H1 (cell line): ENCODE measurements at regions not wholly inside any gene's neighbourhood (a gene's known extent, or its start where the extent isn't known, plus 50 kb on each side); places are given as distances from the start of the nearest gene placed in this dataset.

Source experiments
- CTCF ChIA-PET: fragments of 300-600 bp; sonication (Branson Sonifier 250); formaldehyde crosslinking; loops from one replicate; lab custom pipeline; 2021; ENCODE audit not compliant: partially characterized antibody; lab: Charles Lee
- POLR2A ChIA-PET: fragments of 300-600 bp; sonication (Branson Sonifier 250); formaldehyde crosslinking; loops from one replicate; lab custom pipeline; 2021; ENCODE audit warnings: inconsistent platforms; ENCODE audit not compliant: partially characterized antibody; lab: Charles Lee
- DNase-seq, 2 experiments: peaks; one replicate each; pipeline versions ENCODE4 v3.0.0 to v3.0.0-alpha.2; 2010 to 2022; ENCODE audit warnings: low spot score in 2 of 2, low read depth in 1 of 2, mixed read lengths in 1 of 2
- FAIRE-seq: peaks from 2 replicates; lab custom pipeline; 2011; peaks lifted over from hg19 to GRCh38; lab: Jason Lieb, UNC
- H2AFZ ChIP-seq: 2 replicates; pipeline ENCODE4 v1.8.1; 2012; ENCODE audit warnings: low read length, inconsistent platforms
- H2AK5ac ChIP-seq: 2 replicates; pipeline ENCODE4 v1.6.1; 2013; ENCODE audit warnings: low read depth, low read length
- H2BK120ac ChIP-seq: replicated peaks from 2 replicates; pipeline ENCODE3; 2013; ENCODE audit warnings: low read depth, low read length, inconsistent platforms
- H2BK12ac ChIP-seq: 2 replicates; pipeline ENCODE4 v1.6.1; 2013; ENCODE audit warnings: low read depth, low read length
- H2BK15ac ChIP-seq: 2 replicates; pipeline ENCODE4 v1.6.1; 2013; ENCODE audit warnings: low read length
- H2BK20ac ChIP-seq: 2 replicates; pipeline ENCODE4 v1.6.1; 2013; ENCODE audit warnings: low read length
- H2BK5ac ChIP-seq: 2 replicates; pipeline ENCODE4 v1.6.1; 2013; ENCODE audit warnings: low read depth, low read length
- H3K14ac ChIP-seq: 2 replicates; pipeline ENCODE4 v1.6.1; 2013; ENCODE audit warnings: inconsistent platforms; ENCODE audit not compliant: insufficient read length
- H3K18ac ChIP-seq: 2 replicates; pipeline ENCODE4 v1.6.1; 2013; ENCODE audit warnings: low read length; ENCODE audit errors: extremely low read depth
- H3K23ac ChIP-seq: 2 replicates; pipeline ENCODE4 v1.6.1; 2013; ENCODE audit warnings: inconsistent platforms; ENCODE audit not compliant: insufficient read length
- H3K23me2 ChIP-seq: 2 replicates; pipeline ENCODE4 v1.6.1; 2013; ENCODE audit warnings: low read depth, low read length
- H3K27ac ChIP-seq: 2 replicates; pipeline ENCODE4 v1.6.1; 2011; ENCODE audit warnings: low read depth, low read length, inconsistent platforms
- H3K27me3 ChIP-seq, 4 experiments: replicated peaks in 1 of 4; 1 replicate in 1 of 4; 2 replicates in 3 of 4; pipeline versions ENCODE4 v1.6.1 to v1.8.1; 2011 to 2013; ENCODE audit warnings: low read length in 3 of 4, mild to moderate bottlenecking in 3 of 4, inconsistent platforms in 2 of 4, mixed read lengths in 2 of 4, moderate library complexity in 1 of 4; ENCODE audit not compliant: control insufficient read depth in 3 of 4, insufficient read depth in 3 of 4; ENCODE audit errors: extremely low read depth in 1 of 4
- H3K36me3 ChIP-seq, 4 experiments: 2 replicates each; pipeline versions ENCODE4 v1.6.1 to v1.8.1; 2011 to 2013; ENCODE audit warnings: mild to moderate bottlenecking in 4 of 4, low read length in 3 of 4, moderate library complexity in 2 of 4, control low read depth in 1 of 4, inconsistent platforms in 1 of 4; ENCODE audit not compliant: insufficient read depth in 4 of 4, control insufficient read depth in 2 of 4
- H3K4ac ChIP-seq: replicated peaks from 2 replicates; pipeline ENCODE3; 2013; ENCODE audit warnings: low read length, low read depth, mixed read lengths, inconsistent platforms; ENCODE audit not compliant: insufficient read length
- H3K4me1 ChIP-seq, 4 experiments: replicated peaks in 1 of 4; 1 replicate in 1 of 4; 2 replicates in 3 of 4; pipeline versions ENCODE4 v1.6.1 to v1.8.1; 2011 to 2013; ENCODE audit warnings: low read length in 3 of 4, inconsistent platforms in 2 of 4, mixed read lengths in 1 of 4; ENCODE audit not compliant: insufficient read depth in 4 of 4, control insufficient read depth in 3 of 4
- H3K4me2 ChIP-seq, 2 experiments: 2 replicates each; pipeline versions ENCODE4 v1.6.1 to v1.8.1; 2011 to 2013; ENCODE audit warnings: low read depth in 2 of 2, low read length in 2 of 2, control low read depth in 1 of 2, inconsistent platforms in 1 of 2, mild to moderate bottlenecking in 1 of 2; ENCODE audit not compliant: insufficient read depth in 1 of 2
- H3K4me3 ChIP-seq, 4 experiments: fragments of 200-600, 300-600 bp in 1 of 4; sonication (generic), shearing (Covaris generic), sonication (Bioruptor Twin) in 1 of 4; 2 replicates each; pipeline versions ENCODE4 v1.5.1 to v1.8.1; 2011 to 2016; ENCODE audit warnings: low read length in 4 of 4, low read depth in 3 of 4, control low read depth in 2 of 4, inconsistent platforms in 2 of 4, mild to moderate bottlenecking in 2 of 4, mixed read lengths in 1 of 4, moderate library complexity in 1 of 4; ENCODE audit not compliant: insufficient read depth in 2 of 4; ENCODE audit errors: extremely low read depth in 1 of 4
- H3K56ac ChIP-seq: replicated peaks from 2 replicates; pipeline ENCODE3; 2013; ENCODE audit warnings: low read depth, mild to moderate bottlenecking, mixed read lengths, low read length, inconsistent platforms; ENCODE audit not compliant: insufficient read length
- H3K79me1 ChIP-seq: 2 replicates; pipeline ENCODE4 v1.6.1; 2013; ENCODE audit warnings: low read depth, low read length, control low read depth
- H3K79me2 ChIP-seq, 2 experiments: 2 replicates each; pipeline versions ENCODE4 v1.6.1 to v1.8.1; 2012 to 2013; ENCODE audit warnings: low read length in 2 of 2, mild to moderate bottlenecking in 2 of 2, inconsistent platforms in 1 of 2; ENCODE audit not compliant: insufficient read depth in 2 of 2, control insufficient read depth in 1 of 2
- H3K9ac ChIP-seq, 4 experiments: replicated peaks in 1 of 4; 1 replicate in 1 of 4; 2 replicates in 3 of 4; pipeline versions ENCODE4 v1.6.1 to v1.8.1; 2011 to 2013; ENCODE audit warnings: low read depth in 3 of 4, low read length in 3 of 4, control low read depth in 2 of 4, mild to moderate bottlenecking in 2 of 4, moderate library complexity in 2 of 4, inconsistent platforms in 1 of 4; ENCODE audit errors: extremely low read depth in 1 of 4
- H3K9me3 ChIP-seq, 2 experiments: 2 replicates each; pipeline versions ENCODE4 v1.6.1 to v1.8.1; 2012 to 2013; ENCODE audit warnings: mild to moderate bottlenecking in 2 of 2, moderate library complexity in 2 of 2, control low read depth in 1 of 2, inconsistent platforms in 1 of 2, low read depth in 1 of 2, low read length in 1 of 2, mixed read lengths in 1 of 2; ENCODE audit not compliant: insufficient read depth in 2 of 2
- H4K20me1 ChIP-seq, 2 experiments: replicated peaks in 1 of 2; 2 replicates each; pipeline versions ENCODE3 to v1.8.1; 2011 to 2013; ENCODE audit warnings: inconsistent platforms in 2 of 2, low read length in 2 of 2, mild to moderate bottlenecking in 1 of 2; ENCODE audit not compliant: insufficient read depth in 2 of 2, control insufficient read depth in 1 of 2
- H4K5ac ChIP-seq: 2 replicates; pipeline ENCODE4 v1.6.1; 2013; ENCODE audit warnings: low read length, low read depth, mixed read lengths, inconsistent platforms; ENCODE audit not compliant: insufficient read length
- H4K8ac ChIP-seq: 2 replicates; pipeline ENCODE4 v1.8.0; 2013; ENCODE audit warnings: mild to moderate bottlenecking, moderate library complexity, low read length, inconsistent platforms; ENCODE audit not compliant: insufficient read depth; ENCODE audit errors: extremely low read depth
- H4K91ac ChIP-seq: replicated peaks from 2 replicates; pipeline ENCODE3; 2013; ENCODE audit warnings: low read length, mixed read lengths, inconsistent platforms; ENCODE audit not compliant: insufficient read length
- SIN3A ChIP-seq, 2 experiments: IDR thresholded peaks in 1 of 2; conservative IDR thresholded peaks in 1 of 2; 2 replicates each; pipeline ENCODE4 v1.6.1; 2011 to 2012; ENCODE audit warnings: low read length in 2 of 2, improper control_type of control experiment in 1 of 2, low read depth in 1 of 2, mild to moderate bottlenecking in 1 of 2
- SP2 ChIP-seq: IDR thresholded peaks from 2 replicates; pipeline ENCODE4 v1.6.1; 2012; ENCODE audit warnings: mild to moderate bottlenecking, low read length, inconsistent platforms
- WGBS, 2 experiments: shearing (Covaris generic) in 1 of 2; methylation state at CpG; one replicate each; pipeline versions ENCODE4 v1.1.6 to v1.1.7; 2013 to 2015; ENCODE audit warnings: low lambda C conversion rate in 2 of 2, mixed read lengths in 2 of 2, inconsistent platforms in 1 of 2, low coverage in 1 of 2, missing lambda C conversion rate in 1 of 2; ENCODE audit not compliant: insufficient replicate concordance in 2 of 2, insufficient coverage in 1 of 2, insufficient read length in 1 of 2; ENCODE audit errors: extremely low coverage in 1 of 2, missing lambda C conversion rate in 1 of 2; 5-methylcytosine and 5-hydroxymethylcytosine counted together
- TF ChIP-seq, protein P1 (sequence below): IDR thresholded peaks from 2 replicates; pipeline ENCODE4 v1.6.1; 2011; ENCODE audit warnings: low read depth, mild to moderate bottlenecking, low read length; ENCODE audit not compliant: insufficient read depth

DNA sequence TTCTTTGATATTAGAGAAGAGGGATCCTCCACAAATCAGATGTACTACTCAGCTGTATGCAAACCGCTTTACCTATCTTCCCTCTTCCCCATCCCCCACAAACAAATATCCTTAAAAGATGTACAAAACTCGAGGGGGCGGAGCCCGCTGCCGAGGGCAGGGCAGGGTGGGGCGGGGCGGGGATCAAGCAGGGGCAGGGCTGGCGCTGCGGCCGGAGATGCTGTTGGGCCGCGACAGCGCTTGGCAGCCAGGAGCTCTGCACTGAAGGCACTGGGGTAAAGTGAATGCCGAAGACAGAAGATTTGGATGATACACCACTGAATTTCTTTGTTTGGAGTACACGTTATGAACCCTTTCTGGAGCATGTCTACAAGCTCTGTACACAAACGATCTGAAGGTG, 474.8 kb downstream of the CDH10 start:
- H3K9ac ChIP-seq: no peak overlapping the region
- DNase-seq: no peak
- H3K79me2 ChIP-seq: no peaks in the 10 kb centered on the region
- ChIA-PET POLR2A (no interaction called here), CTCF (no interaction called here)
- no peaks in the 10 kb centered on the region for H3K79me1 ChIP-seq
- H3K4me1 ChIP-seq: peaks cover 0 to 3% (median 0%) of the 10 kb centered on the region in 4 experiments; a peak in 1 of 7 replicates
- no peak overlapping the region for H3K18ac ChIP-seq
- H2BK5ac ChIP-seq: no peak overlapping the region
- H2BK20ac ChIP-seq: no peak overlapping the region
- no peaks in the 10 kb centered on the region for H3K23me2 ChIP-seq
- H2BK15ac ChIP-seq: no peak overlapping the region
- FAIRE-seq: no peak
- no peak overlapping the region for H3K23ac ChIP-seq
- H2BK120ac ChIP-seq: no peak overlapping the region
- H3K9me3 ChIP-seq: no peaks in the 10 kb centered on the region
- no peak overlapping the region for H4K91ac ChIP-seq
- no peak overlapping the region for H2BK12ac ChIP-seq
- H3K36me3 ChIP-seq: no peaks in the 10 kb centered on the region
- H3K14ac ChIP-seq: no peak overlapping the region
- no peak overlapping the region for H3K4ac ChIP-seq
- no peak overlapping the region for H2AFZ ChIP-seq
- no peak overlapping the region for H4K8ac ChIP-seq
- no peak overlapping the region for H2AK5ac ChIP-seq
- no peak overlapping the region for H3K56ac ChIP-seq
- H3K27me3 ChIP-seq: no peaks in the 10 kb centered on the region
- H3K27ac ChIP-seq: no peak overlapping the region
- no peak overlapping the region for H3K4me2 ChIP-seq
- H4K20me1 ChIP-seq: no peaks in the 10 kb centered on the region
- no peak for TF ChIP-seq SIN3A (conservative IDR thresholded peaks at IDR 0.05 in 1 of 2, IDR thresholded peaks at IDR 0.05 in 1 of 2; ENCODE audit: low read depth in 1 of 2, low read length in 2 of 2)
- TF ChIP-seq, protein P1, sequence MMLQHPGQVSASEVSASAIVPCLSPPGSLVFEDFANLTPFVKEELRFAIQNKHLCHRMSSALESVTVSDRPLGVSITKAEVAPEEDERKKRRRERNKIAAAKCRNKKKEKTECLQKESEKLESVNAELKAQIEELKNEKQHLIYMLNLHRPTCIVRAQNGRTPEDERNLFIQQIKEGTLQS: no peak
- TF ChIP-seq SP2: no peak
- H4K5ac ChIP-seq: no peak overlapping the region
- H3K4me3 ChIP-seq: no peak overlapping the region
- WGBS, 2 experiments: 95 to 100% methylated on average over 1 to 9 of the region's 16 CpGs
